HAP-1 (cell line): ENCODE measurements at regions not wholly inside any gene's neighbourhood (a gene's known extent, or its start where the extent isn't known, plus 50 kb on each side); places are given as distances from the start of the nearest gene placed in this dataset.

Source experiments
- DNase-seq, 2 experiments: peaks; one replicate each; pipeline ENCODE4 v3.0.0-alpha.2; 2016 to 2020; ENCODE audit warnings: low spot score in 2 of 2
- H3K27me3 ChIP-seq: fragments of 250-450 bp; sonication (Bioruptor Pico); 2 replicates; pipeline ENCODE4 v1.5.1; 2020; ENCODE audit warnings: low read depth, mild to moderate bottlenecking, moderate library complexity
- H3K36me3 ChIP-seq: fragments of 250-450 bp; sonication (Bioruptor Pico); replicated peaks from 2 replicates; pipeline ENCODE4 v1.5.1; 2020; ENCODE audit warnings: mild to moderate bottlenecking
- H3K4me1 ChIP-seq: fragments of 250-450 bp; sonication (Bioruptor Pico); 2 replicates; pipeline ENCODE4 v1.5.1; 2020; ENCODE audit warnings: mild to moderate bottlenecking
- H3K4me3 ChIP-seq: fragments of 250-450 bp; sonication (Bioruptor Pico); 2 replicates; pipeline ENCODE4 v1.5.1; 2020; ENCODE audit warnings: mild to moderate bottlenecking, moderate library complexity
- H3K9me3 ChIP-seq: fragments of 250-450 bp; sonication (Bioruptor Pico); 2 replicates; pipeline ENCODE4 v1.5.1; 2020; ENCODE audit warnings: mild to moderate bottlenecking, moderate library complexity
- in situ Hi-C: fragments of 300-500 bp; cut with MboI; formaldehyde crosslinking; loops from 3 replicates; pipeline ENCODE4 v1.14.3; 2020; ENCODE audit warnings: low sequenced_read_pairs, inconsistent platforms, mixed read lengths

DNA sequence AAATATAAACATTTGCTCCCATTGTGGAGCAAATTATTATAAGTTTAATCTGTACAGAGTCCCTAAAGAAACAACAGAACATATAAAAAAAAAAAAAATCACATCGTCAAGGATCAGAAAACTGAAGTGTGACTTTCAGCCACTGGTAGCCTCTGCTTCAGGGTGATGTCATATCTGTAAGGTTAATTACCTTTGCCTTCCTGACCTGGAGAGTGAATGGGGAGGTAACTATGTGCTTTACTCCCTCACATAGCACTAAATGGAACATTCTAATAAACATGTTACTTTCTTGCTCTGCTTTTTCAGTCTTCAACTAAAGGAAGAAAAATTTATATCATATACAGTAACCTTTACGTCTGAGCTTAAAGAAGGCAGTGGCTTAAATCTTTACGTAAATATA lies 70.3 kb upstream of the TRPM3 start:
- in situ Hi-C loops: no loop called here
- Histone ChIP-seq H3K9me3 (no peaks in the 10 kb centered on the region), H3K36me3 (no peaks in the 10 kb centered on the region), H3K27me3 (no peaks in the 10 kb centered on the region), H3K4me1 (no peaks in the 10 kb centered on the region), H3K4me3 (no peak overlapping the region)
- DNase-seq: no peak

DNA sequence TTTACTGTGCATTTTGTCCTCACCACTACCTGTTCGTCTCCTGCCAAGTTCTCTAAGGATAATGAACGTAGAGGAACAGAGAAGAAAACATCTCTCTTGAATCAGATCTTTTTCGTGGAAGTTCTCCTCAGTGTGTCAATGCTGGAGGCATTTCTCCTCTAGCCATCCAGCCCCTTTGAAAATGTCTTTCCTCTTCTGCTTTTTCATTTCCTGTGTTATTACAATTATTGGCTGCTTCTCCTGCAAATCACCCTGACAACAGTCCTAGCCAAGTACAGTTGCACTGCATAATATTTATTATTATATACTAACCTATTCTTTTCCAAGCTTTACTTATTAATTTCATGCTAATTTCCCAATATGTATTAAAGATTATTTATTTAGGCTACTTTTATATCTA lies 61.8 kb upstream of the TRPM3 start:
- no peak for DNase-seq
- no peaks in the 10 kb centered on the region for H3K9me3 ChIP-seq
- no peaks in the 10 kb centered on the region for H3K36me3 ChIP-seq
- H3K4me3 ChIP-seq: no peak overlapping the region
- H3K4me1 ChIP-seq: no peaks in the 10 kb centered on the region
- in situ Hi-C loops: no loop called here
- no peaks in the 10 kb centered on the region for H3K27me3 ChIP-seq

DNA sequence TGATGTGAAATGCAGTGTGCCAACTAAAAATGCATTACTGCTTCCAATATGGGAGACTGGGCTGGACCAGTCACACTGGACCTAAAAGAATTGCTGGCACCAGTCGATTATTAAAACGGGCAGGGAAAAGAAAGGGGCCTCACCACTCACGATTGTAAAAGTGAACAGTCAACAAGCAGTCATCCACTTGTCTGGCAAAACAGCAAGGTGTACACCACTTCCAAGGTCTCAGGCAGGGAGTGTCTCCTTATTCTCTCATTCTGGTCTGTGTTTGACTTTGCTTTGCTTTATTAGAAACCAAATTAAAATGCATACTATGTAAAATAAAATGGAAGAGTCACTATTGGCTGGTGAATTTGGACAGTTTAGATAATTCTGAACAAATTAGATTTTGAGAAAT lies 57.8 kb upstream of the TRPM3 start:
- no peaks in the 10 kb centered on the region for H3K4me1 ChIP-seq
- DNase-seq: no peak
- no peaks in the 10 kb centered on the region for H3K36me3 ChIP-seq
- in situ Hi-C loops: no loop called here
- H3K9me3 ChIP-seq: no peaks in the 10 kb centered on the region
- H3K4me3 ChIP-seq: no peak overlapping the region
- H3K27me3 ChIP-seq: no peaks in the 10 kb centered on the region

DNA sequence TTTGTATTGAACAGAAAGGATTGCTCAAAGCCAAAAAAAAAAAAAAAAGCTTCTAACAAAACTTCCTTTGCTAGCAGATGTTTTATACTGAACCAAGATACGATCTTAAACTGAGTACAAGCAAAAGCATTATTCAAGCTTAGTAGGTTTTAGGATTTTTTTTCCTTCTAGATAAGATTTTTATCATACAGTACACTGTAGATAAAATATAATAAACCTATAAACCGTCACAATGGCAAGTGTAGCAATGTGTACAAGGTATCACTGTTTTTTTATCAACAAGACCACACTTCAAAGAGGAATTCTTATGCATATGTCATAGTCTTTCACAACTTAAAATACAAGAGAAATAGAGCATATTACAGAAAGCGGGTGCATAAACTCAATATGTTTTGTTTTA lies 56.5 kb upstream of the TRPM3 start:
- H3K36me3 ChIP-seq: no peaks in the 10 kb centered on the region
- no peak overlapping the region for H3K4me3 ChIP-seq
- in situ Hi-C loops: no loop called here
- H3K4me1 ChIP-seq: no peaks in the 10 kb centered on the region
- H3K27me3 ChIP-seq: no peaks in the 10 kb centered on the region
- H3K9me3 ChIP-seq: no peaks in the 10 kb centered on the region
- DNase-seq: no peak

DNA sequence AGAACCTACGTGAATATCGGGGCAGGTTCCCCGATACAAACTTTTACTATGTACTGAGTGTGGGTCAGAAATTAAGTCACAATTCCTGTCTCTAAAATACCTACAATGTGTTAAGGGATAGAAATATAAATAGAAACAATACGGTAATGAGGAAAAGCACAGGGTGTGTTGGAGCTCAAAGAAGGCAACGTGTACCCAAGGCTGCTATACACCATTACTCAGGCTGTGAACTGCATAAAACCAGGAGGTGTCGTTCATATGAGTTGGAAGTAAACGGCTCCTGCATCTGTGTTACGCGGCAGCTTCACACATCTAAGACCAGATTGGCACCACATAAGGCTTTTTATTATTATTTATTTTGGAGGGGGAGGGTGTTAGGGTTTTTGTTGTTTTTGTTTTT lies 50.1 kb upstream of the TRPM3 start:
- H3K4me1 ChIP-seq: peaks cover 13% of the 10 kb centered on the region
- peak in 1 of 2 experiments; percentile 3 for DNase-seq
- no peaks in the 10 kb centered on the region for H3K27me3 ChIP-seq
- H3K36me3 ChIP-seq: no peaks in the 10 kb centered on the region
- H3K9me3 ChIP-seq: no peaks in the 10 kb centered on the region
- in situ Hi-C loops: no loop called here
- no peak overlapping the region for H3K4me3 ChIP-seq
